Superior temporal gyrus (tissue), 1 donor: ENCODE measurements at regions not wholly inside any gene's neighbourhood (a gene's known extent, or its start where the extent isn't known, plus 50 kb on each side); places are given as distances from the start of the nearest gene placed in this dataset.
A peak's percentile ranks its signal among the peaks of the same experiment; 100 is the strongest.

ENCODE experiments used
- DNase-seq: peaks from one replicate; pipeline ENCODE4 v3.0.0-alpha.2; 2016; ENCODE audit errors: extremely low spot score

- no peak for DNase-seq
Measured at GRCh38 chr3:459311-459670, 262.7 kb downstream of the CHL1 start.

GRCh38 chr3:461006-461405 is 264.4 kb downstream of the CHL1 start:
- no peak for DNase-seq

GRCh38 chr3:462851-463250 is 266.3 kb downstream of the CHL1 start:
- DNase-seq, result no peak

- peak; percentile 51 for DNase-seq
Measured at GRCh38 chr3:463252-464192, 267.0 kb downstream of the CHL1 start.

- DNase-seq, result no peak
Measured at GRCh38 chr3:464255-464654, 267.7 kb downstream of the CHL1 start.

- DNase-seq, result no peak
Measured at GRCh38 chr3:468172-468571, 271.6 kb downstream of the CHL1 start.

GRCh38 chr3:473033-473800 is 276.7 kb downstream of the CHL1 start:
- DNase-seq, result no peak

- no peak for DNase-seq
Measured at GRCh38 chr3:474828-475227, 278.3 kb downstream of the CHL1 start.

- no peak for DNase-seq
Measured at GRCh38 chr3:480070-480469, 283.5 kb downstream of the CHL1 start.

GRCh38 chr3:481111-481510 is 284.5 kb downstream of the CHL1 start:
- DNase-seq, result no peak

GRCh38 chr3:481680-482079 is 285.1 kb downstream of the CHL1 start:
- DNase-seq, result peak; percentile 62

- DNase-seq, result no peak
Measured at GRCh38 chr3:482479-482878, 285.9 kb downstream of the CHL1 start.

- DNase-seq, result no peak
Measured at GRCh38 chr3:484341-484740, 287.8 kb downstream of the CHL1 start.

- no peak for DNase-seq
Measured at GRCh38 chr3:487614-488013, 291.1 kb downstream of the CHL1 start.

GRCh38 chr3:492586-493316 is 296.2 kb downstream of the CHL1 start:
- DNase-seq, result no peak

- no peak for DNase-seq
Measured at GRCh38 chr3:494190-494589, 297.6 kb downstream of the CHL1 start.

- DNase-seq, result no peak
Measured at GRCh38 chr3:498487-498886, 301.9 kb downstream of the CHL1 start.

GRCh38 chr3:499001-499761 is 302.6 kb downstream of the CHL1 start:
- DNase-seq, result no peak

- no peak for DNase-seq
Measured at GRCh38 chr3:502486-502885, 305.9 kb downstream of the CHL1 start.

GRCh38 chr3:513301-513700 is 316.7 kb downstream of the CHL1 start:
- DNase-seq, result no peak

- DNase-seq, result no peak
Measured at GRCh38 chr3:514192-514591, 317.6 kb downstream of the CHL1 start.

- DNase-seq, result no peak
Measured at GRCh38 chr3:519026-519425, 322.5 kb downstream of the CHL1 start.
